GM03348 (cell line): ENCODE measurements at regions not wholly inside any gene's neighbourhood (a gene's known extent, or its start where the extent isn't known, plus 50 kb on each side); places are given as distances from the start of the nearest gene placed in this dataset.
"Not testable (repeated sequence)": the region's sequence is repeated elsewhere in the genome, so short reads cannot be mapped to it uniquely, and the experiment has no call there.

ENCODE experiments used
- DNase-seq: peaks from one replicate; pipeline ENCODE4 v3.0.0; 2012; ENCODE audit warnings: low spot score

DNA sequence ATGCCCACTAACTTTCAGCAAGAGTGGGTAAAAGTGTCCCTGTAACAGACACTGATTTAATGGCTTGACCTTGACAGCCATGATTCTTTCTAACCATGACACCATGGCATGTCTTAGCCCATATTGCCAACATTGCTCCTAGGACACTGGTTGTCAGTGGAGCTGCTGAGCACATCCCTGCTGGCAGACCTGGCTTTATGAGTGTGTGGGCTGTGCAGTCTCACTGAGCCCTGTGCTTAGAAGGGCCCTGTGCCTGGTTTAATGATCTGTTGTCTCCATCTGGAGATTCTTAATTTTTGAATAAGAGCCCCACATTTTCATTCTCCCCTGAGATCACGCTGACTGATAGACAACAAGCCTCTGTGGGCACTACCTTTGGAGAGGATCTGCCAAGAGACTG, 243.1 kb upstream of the KIAA1217 start:
- no peak for DNase-seq

DNA sequence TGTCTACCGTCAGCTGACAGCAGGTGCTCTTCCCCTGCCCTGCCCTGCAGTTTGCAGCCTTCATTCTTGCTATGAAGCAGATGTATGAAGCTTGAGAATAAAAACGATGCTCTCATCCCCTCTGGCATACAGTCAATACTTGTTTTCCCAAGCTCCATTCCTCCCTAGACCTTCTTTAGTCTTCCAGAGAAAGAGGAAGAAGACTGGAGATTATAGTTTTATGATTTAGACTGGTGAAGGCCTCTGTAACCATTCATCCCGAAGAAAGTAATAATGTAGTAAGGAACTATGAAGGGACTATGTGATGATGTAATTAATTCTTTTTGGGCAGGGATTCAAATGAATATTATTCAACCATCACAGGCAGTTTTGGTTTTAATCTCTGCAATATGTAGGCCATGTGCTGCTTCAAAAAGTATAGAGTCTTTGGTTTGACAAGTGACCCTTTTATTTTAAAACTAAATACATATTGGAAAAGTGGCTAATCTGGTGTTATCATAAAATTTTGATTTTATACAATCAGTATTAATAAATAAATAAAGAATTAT, 242.4 kb upstream of the KIAA1217 start:
- no peak for DNase-seq

DNA sequence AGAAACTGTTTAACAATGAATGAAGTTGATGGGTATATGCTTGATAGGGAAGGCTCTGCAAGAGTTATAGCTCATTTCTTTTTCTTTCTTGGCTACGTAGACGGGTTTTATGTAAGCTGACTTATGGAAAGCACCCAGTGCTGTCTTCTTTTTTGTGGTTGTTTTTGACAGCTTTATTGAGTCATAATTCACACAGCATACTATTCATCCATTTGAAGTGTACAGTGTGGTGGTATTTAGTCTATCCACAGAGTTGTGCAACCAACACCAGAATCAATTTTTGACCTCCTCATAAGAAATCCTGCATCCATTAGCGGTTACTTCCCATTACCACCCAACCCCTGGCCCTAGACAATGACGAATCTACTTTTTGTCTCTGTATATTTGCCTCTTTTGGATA, 240.6 kb upstream of the KIAA1217 start:
- DNase-seq, result no peak

DNA sequence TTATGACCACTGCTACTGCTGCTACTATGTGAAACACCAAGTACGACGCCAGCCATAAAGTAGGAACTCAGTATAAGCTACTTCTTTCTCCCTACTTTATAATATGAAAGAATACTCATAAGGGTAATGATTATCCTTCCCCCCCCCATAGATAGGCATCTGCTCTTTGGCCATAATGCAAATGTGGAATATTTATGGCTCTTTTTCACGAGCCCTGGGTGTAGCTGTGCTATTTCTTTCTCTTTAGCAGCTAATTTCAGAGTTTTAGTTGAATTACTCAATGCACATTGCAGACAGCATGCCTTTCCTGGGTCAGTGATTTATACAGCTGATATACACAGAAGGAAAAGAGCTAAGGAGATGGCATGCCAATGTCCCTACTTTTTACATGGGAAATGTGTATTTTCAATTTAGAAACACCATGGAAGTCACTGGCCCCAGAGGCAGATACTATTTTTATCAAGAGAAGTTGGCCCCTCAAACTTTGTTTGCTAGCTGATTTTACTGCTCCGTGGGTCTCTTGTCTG, 234.1 kb upstream of the KIAA1217 start:
- DNase-seq, result no peak

DNA sequence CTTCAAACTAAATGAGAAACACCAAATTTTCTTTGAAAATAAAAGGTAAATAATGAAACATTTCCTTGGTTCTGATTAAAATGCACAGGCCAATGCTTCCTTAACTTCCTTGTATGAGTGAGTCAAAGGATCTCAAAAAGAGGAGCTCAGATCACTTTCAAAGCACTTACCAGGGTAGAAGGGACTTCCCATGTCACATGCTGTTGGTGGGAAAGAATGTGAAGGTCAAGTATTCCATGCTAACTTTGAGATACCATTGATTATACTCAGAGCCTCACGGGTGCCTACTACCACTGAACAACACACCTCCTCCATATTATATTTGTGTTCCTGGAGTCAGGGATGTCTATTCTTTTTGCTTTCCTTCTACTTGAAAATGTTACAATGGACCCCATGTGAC, 233.5 kb upstream of the KIAA1217 start:
- DNase-seq, result no peak

DNA sequence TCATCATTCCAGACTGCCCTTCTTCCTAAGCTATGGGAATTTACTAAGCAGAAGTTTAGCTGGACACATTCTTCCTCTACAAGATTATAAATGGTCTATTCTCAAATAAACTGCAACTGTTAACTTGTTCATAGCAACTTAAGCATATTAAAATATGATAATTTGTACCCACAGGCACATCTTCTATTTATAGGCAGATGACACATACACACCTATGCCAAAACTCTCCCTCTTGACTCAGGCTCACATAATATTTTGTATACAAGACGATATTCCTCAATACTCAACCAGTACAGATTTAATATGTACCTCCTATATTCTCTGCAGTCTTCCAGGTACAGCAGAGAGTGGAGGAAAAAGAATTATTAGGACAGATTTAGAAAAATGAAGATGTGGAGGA, 232.7 kb upstream of the KIAA1217 start:
- no peak for DNase-seq

DNA sequence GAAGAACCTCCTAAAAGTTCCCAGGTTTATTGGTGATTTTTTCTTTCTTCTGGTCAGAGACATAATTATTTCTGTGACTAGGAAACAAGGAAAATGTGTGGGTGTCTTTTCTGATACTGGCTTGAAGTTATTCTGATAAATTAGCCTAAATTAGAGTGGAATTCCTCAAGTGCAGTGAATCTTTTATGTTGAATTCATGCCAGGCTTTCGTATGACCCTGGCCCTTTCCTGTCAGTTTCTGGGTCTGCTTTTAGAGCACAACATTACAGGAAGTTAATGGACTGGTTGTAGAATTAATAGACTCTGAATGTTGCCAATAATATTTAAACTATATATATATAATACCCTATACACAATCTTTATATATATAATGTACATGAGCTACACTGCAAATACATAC, 230.6 kb upstream of the KIAA1217 start:
- DNase-seq, result no peak

DNA sequence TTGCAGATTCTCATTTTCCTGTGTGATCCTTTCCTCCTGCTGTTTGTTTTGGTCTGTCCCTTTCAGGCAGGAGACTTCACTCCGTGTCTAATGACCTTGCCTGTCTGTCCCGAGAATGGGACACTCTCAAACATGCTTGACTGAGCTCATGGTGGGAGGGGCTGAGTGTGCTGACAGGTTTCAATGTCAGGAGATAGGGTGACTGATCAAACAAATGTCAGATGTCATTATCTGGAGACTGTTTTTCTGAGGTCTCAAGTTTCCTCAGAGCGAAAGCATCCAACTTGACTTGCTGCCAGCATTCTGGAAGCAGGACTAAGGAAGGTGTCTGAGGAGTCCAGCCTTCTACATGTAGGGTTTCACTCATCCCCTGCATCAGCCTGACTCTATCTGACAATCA, 228.8 kb upstream of the KIAA1217 start:
- DNase-seq, result no peak

DNA sequence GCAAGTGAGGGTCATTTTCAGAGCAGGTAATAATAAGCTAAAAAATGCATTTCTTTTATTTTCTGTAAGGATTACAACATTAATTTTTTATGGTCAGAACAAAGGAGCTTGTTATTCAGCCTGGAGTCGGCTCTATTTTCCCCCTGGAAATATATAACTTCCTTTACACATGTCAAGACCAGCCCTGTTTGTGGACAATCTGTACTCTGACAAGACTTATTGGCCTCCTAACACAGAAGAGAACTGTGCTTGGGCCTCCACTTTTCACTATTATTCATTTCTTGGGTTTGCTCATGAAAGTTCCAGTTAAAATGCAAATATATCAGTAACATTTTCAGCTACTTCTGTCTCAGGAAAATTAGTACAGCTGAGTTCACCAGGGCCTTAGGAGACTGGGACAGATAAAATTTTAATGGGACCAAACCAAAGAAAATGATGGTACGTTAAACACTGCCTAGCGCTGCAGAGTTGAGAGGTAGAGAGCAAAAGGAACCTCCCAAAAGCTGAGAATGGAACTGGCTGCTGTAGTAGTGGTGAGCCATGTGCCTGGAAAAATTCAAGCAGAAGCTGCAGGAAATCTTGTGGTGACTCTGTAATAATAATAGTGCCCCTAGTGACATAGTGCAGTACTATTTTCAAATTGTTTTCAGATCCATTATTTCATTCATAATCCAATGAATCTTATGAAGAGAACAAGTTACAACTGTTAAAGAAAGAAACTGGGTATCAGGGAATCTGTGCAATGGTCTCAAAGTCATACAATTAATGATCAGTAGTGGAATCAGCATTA, 227.2 kb upstream of the KIAA1217 start:
- no peak for DNase-seq

DNA sequence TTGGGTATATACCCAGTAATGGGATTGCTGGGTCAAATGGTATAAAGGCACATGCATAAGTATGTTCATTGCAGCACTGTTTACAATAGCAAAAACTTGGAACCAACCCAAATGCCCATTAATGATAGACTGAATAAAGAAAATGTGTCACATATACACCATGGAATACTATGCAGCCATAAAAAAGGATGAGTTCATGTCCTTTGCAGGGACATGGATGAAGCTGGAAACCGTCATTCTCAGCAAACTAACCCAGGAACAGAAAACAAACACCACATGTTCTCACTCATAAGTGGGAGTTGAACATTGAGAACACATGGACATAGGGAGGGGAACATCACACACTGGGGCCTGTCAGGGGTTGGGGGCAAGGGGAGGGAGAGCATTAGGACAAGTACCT, 224.5 kb upstream of the KIAA1217 start:
- not testable (repeated sequence) for DNase-seq

DNA sequence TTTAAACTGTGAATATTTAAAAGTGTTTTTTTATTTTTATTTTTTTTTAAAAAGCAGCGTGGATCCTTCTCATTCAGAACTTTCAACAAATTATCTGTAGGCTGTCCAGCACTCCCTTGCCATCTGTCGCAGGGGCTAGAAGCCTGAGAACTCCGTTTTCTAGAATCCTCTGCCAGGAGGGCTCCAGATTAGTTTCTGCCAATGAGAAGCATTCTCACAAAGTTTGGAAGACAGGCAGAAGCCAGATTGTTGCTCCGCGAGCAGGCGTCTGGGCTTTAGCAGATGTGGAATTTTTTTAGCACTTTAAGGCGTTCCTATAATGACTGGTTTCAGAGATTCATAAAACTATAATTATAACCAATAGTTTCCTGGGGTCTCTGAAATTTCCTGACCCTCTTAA, 220.9 kb upstream of the KIAA1217 start:
- no peak for DNase-seq

DNA sequence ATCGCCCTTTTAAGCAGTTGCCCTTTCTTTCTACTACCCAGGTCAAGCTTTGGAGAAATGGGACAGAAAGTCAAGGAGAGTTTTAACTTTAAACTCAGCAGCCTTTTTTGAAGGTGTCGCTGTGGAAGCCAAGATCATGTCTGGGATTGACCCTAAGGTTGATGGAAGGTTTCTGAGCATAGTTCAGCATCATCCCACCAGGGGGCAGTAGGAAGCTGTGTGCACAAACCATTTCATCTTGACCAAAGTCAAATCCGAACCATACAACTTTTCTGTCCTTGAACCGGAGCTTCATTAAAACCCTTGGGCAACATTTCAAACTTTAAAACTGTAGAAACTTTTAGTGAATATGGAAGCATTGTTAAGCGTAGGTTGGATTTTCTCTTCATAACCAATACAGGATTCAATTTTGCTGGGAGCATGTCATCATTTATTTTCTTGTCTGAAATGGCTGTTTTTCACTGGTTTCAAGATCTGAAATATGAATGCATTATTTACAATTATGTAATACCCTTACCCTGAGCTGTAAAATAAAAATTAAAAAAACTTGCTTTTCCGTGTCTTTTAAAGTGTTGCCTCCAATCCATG, 214.4 kb upstream of the KIAA1217 start:
- DNase-seq, result peak; percentile 75

DNA sequence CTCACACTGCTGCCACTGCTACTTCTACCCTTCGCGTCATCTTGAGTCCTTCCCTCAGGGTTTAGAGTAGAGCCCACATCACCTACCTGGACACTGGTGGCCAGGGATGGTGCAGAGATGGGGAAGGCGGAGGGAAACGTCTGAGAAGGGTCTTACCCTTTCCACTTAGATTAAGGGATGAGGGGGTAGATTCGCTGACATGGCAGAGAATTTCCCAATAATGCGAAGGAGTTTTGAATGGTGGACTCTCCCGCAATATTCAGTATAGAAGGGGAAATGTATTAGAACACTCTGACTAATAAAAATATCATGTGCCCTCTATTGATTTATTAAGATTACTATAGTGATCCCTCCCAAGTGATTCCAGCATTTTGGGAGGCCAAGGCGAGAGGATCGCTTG, 209.5 kb upstream of the KIAA1217 start:
- no peak for DNase-seq

DNA sequence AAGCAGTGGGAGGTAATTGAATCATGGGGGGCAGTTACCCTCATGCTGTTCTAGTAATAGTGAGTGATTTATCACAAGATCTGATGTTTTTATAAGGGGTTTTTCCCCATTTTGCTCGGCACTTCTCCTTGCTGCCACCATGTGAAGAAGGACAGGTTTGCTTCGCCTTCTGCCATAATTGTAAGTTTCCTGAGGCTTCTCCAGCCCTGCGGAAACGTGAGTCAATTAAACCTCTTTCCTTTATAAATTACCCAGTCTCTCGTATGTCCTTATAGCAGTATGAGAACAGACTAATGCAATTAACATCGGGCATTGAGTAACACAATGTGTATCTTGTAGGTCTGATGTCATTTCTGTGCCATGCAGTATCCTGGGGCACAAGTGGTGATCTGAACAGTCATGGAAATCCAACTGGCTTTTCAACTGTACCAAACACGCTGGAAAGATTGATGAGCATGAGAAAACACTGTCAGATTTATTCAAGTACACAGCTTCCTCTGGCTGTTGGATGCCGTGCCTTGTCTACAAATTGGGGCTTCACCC, 208.6 kb upstream of the KIAA1217 start:
- no peak for DNase-seq

DNA sequence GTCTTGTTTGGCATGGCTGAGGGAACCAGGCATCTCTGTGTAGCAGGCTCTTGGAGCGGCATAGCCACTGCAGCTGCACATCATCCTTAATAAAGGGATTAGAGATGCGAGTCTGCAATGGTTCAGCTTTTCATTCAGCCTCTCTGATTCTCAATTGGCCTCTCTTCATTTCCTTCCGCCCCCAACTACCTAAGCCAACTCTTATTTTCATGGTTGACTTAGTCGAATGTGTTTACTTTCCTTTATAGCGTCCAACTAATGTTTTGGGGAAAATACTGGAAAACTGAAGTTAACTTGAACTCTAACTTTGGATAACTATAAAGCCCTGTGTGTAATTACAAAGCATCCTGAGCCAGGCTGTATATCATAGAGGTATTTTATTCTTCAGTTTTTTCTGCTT, 202.2 kb upstream of the KIAA1217 start:
- DNase-seq, result no peak

DNA sequence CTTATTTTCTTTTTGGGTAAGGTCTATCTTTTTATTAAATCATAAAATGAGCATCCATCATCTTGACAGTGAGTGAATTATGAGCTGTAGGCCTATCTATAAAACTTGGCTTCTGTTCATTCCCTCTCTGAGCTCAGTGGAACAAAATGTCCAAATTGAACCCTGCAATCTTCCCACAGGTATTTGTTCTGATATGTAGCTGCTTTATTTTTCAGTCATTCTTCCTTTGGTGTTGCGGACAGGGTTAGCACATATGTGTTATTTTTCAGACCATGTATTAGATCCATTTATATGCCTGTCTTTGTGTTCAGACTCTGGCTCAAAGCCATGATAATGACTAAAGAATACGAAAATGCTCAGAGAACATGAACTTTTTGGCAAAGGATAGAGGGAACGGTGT, 201.6 kb upstream of the KIAA1217 start:
- no peak for DNase-seq

DNA sequence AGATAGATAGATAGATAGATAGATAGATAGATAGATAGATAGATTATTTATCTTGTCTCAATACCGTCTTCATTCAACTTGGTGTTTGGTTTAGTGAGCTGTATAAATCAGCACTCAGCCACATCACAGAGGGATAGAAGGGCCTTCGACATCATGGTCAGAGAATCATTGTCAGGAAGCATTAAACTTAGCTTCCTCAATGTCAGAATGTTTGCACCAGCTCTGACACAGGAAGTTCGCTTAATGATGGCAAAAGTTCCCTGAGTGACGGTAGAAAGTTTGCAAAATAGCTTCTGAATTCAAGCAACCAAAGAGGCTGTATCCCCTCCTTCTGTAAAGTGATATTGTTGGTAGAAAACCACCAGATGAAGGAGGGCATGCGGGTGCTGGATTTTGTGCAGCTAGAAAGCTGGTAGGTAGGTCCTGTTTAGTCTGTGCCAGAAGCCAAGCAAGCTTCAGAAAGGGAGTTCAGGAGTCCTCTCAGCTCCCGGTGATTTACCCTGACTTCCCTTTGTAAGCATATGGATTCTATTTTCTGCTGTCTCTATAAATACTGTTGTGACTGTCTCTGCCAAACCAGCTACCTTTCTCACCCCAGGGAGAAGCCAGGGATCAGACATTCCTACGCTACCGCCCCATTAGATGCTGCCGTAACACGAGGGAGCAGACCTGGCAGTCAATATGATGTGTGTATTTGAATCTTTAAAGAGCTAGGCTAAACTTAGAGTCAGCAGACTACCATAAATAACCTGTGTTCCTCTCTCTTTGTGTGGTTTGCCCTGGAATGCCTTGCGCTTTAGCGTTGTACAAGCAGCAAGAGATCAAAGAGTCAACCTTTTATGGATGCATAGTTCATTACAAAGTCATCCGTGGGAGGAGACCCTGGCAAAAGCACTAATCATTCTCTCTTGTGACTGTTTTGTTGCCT, 200.5 kb upstream of the KIAA1217 start:
- DNase-seq, result peak; percentile 20

DNA sequence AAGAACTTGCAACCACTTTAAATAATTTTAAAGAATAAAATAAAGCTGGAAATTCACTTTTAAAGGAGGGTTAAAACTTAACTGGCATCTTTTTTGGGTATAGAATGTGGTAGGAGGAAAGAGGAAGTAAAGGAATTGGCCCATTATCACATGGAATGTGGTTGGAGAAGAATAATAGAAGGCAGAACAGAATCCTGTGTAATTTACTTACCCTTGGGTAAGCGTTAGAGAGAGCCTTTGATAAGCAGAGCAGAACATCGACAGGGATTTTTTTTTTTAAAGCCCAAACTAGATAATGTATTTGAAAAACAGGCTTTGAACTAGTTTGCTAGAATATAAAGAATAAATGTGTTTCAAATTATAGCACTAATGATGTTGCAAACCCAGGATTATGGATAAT, 199.8 kb upstream of the KIAA1217 start:
- no peak for DNase-seq

DNA sequence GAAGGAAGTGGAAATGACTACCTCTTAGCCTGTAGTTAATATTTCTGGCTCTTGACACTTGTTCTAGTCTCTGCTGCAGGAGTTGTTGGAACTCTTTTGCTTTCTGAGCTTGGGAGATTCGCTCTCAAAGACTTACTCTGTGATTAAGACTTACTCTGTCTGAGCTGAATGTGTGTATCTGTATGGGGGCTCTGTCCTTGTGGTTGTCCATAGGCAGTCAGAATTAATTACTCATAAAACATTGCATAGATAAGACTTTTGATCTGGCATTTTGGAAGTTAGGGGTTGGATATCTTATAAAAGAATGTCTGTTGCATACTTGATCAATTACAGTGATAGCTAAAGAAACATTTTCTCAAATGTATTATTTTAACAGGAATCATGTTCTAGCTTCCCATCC, 199.2 kb upstream of the KIAA1217 start:
- no peak for DNase-seq

DNA sequence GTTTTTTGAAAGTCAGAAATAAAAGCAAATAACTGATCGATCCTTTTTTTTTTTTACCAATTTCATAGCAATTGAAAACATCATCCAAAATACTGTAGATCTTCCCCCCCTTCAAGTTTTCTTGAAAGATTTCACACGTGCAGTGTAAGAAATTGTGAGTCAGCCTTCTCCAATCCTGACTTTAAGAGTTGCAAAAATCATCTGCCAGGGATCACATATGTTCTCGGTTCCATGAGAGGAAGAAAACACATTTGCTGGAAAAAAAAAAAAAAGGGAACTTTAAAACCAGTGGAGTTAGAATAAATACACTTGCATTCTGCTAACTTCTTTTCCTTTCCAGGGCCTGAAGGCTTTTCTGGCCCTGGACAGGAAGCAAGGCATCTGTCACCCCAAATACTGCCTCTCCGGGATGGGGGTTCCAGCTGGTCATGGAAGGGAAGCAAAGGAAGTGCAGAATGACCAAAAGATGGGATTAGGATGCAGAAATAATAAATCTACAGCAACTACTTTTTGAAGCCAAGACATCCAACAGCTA, 198.4 kb upstream of the KIAA1217 start:
- DNase-seq, result no peak

DNA sequence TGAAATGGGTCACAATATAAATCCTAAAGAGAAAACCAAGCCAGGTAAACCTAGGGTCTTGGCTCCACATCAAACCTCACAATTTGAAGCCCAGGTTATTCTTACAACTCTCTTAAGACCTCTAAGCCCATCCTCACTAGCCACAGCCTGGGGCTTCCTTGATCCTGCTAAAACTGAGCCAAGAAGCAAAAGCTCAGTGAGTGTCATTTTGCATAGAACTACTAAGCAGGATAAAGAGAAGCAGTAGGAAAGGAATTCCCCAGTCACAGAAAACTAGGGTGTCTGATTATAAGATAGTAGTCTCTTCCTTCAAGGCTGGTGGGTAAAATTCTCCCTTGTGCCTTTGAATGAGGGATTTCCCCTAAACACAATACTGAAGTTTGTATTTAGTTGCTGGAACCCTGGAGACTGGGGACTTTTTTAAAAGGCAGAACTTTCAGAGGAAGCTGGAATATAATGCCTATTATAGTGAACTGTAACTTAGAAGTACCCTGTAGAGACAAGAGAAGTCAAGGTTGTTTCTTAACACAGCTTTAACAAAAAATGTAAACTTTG, 196.6 kb upstream of the KIAA1217 start:
- DNase-seq, result no peak

DNA sequence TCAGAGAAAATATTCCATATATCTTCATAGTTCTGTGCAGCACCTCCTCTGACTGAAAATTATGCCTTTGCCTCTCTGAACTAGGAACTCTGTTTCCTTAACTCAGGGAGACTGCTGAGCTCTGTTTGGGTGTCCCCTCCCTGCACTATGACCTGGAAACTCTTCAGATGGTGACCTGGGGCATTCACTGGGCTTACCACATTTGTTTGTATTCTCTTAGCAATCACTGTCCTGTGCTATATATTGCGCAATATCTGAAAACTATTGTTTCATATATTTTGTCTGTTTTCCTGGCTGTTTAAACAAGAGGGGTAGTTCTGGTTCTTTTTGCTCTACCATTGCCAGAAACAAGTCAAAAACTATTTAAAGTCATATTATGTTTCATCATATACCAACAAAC, 181.8 kb upstream of the KIAA1217 start:
- DNase-seq, result no peak
